ENCODE measurements at regions not wholly inside any gene's neighbourhood (a gene's known extent, or its start where the extent isn't known, plus 50 kb on each side); places are given as distances from the start of the nearest gene placed in this dataset.

- no peak for TF ChIP-seq POLR2AphosphoS5 (IDR thresholded peaks at IDR 0.05)
- no peak for TF ChIP-seq CTCF (IDR thresholded peaks at IDR 0.05)
- TF ChIP-seq EP300 (IDR thresholded peaks at IDR 0.05) = no peak
These were observed 1195.7 kb downstream of the LRFN5 start for GRCh38 chr14:42802346-42802745.

All from gastroesophageal sphincter (tissue), 3 donors.